Kidney (tissue), 13 donors: ENCODE measurements at regions not wholly inside any gene's neighbourhood (a gene's known extent, or its start where the extent isn't known, plus 50 kb on each side); places are given as distances from the start of the nearest gene placed in this dataset.
A peak's percentile ranks its signal among the peaks of the same experiment; 100 is the strongest.

Experiments used
- DNase-seq, 5 donors: peaks; one replicate each; pipeline ENCODE4 v3.0.0-alpha.2; 2013 to 2020
- FAIRE-seq: peaks from 2 replicates; lab custom pipeline; 2012; peaks lifted over from hg19 to GRCh38; lab: Jason Lieb, UNC
- H3K27ac ChIP-seq, 2 donors: one replicate each; pipeline ENCODE4 v1.7.0; 2013; ENCODE audit warnings: low read depth in 2 of 2, low read length in 2 of 2, inconsistent platforms in 1 of 2
- H3K27me3 ChIP-seq: one replicate; pipeline ENCODE4 v1.7.1; 2013; ENCODE audit warnings: low read length, inconsistent platforms; ENCODE audit not compliant: control insufficient read depth, insufficient read depth
- H3K36me3 ChIP-seq, 3 donors: one replicate each; pipeline versions ENCODE4 v1.7.0 to v1.7.1; 2013; ENCODE audit warnings: low read length in 3 of 3, control low read depth in 1 of 3, inconsistent platforms in 1 of 3; ENCODE audit not compliant: insufficient read depth in 3 of 3, control insufficient read depth in 2 of 3
- H3K4me1 ChIP-seq, 3 donors: one replicate each; pipeline versions ENCODE4 v1.7.0 to v1.7.1; 2013; ENCODE audit warnings: low read length in 3 of 3, inconsistent platforms in 1 of 3, low read depth in 1 of 3; ENCODE audit not compliant: control insufficient read depth in 2 of 3, insufficient read depth in 2 of 3
- H3K4me3 ChIP-seq, 3 donors: one replicate each; pipeline versions ENCODE4 v1.7.0 to v1.8.1; 2013; ENCODE audit warnings: low read length in 3 of 3, control low read depth in 1 of 3, inconsistent platforms in 1 of 3
- H3K9ac ChIP-seq, 3 donors: one replicate each; pipeline versions ENCODE4 v1.7.0 to v1.7.1; 2013; ENCODE audit warnings: low read length in 3 of 3, control low read depth in 1 of 3, inconsistent platforms in 1 of 3
- H3K9me3 ChIP-seq, 3 donors: one replicate each; pipeline versions ENCODE4 v1.7.0 to v1.7.1; 2013; ENCODE audit warnings: low read length in 3 of 3, control low read depth in 1 of 3, inconsistent platforms in 1 of 3; ENCODE audit not compliant: control insufficient read depth in 2 of 3, insufficient read depth in 1 of 3
- intact Hi-C: fragments of 100-400 bp; cut with DNase I; formaldehyde crosslinking; loops from one replicate; pipeline ENCODE4 v1.11.1; 2022
- TF ChIP-seq, protein P1 (sequence below): IDR thresholded peaks from 3 replicates; pipeline ENCODE4 v1.5.1; 2012; ENCODE audit warnings: mild to moderate bottlenecking, moderate library complexity, borderline replicate concordance; ENCODE audit not compliant: insufficient read depth; ENCODE audit errors: extremely low read depth
- donor health status: control.
- donor health status: control.
- donor health status: control.
- donor health status: control.
- donor health status: control.
- donor health status: DM: yes; HTN: yes; CAD: no.
- donor health status: Normal renal cell carcinoma (clear cell type).

GRCh38 chr3:43869491-43869890, 178.8 kb downstream of the ABHD5 start:
- intact Hi-C loops: no loop called here
- Histone ChIP-seq H3K4me1 (no peaks in the 10 kb centered on the region), H3K27me3 (no peaks in the 10 kb centered on the region), H3K9ac (no peak overlapping the region), H3K36me3 (no peaks in the 10 kb centered on the region), H3K4me3 (no peak overlapping the region), H3K27ac (no peak overlapping the region), H3K9me3 (no peaks in the 10 kb centered on the region)
- TF ChIP-seq, protein P1, sequence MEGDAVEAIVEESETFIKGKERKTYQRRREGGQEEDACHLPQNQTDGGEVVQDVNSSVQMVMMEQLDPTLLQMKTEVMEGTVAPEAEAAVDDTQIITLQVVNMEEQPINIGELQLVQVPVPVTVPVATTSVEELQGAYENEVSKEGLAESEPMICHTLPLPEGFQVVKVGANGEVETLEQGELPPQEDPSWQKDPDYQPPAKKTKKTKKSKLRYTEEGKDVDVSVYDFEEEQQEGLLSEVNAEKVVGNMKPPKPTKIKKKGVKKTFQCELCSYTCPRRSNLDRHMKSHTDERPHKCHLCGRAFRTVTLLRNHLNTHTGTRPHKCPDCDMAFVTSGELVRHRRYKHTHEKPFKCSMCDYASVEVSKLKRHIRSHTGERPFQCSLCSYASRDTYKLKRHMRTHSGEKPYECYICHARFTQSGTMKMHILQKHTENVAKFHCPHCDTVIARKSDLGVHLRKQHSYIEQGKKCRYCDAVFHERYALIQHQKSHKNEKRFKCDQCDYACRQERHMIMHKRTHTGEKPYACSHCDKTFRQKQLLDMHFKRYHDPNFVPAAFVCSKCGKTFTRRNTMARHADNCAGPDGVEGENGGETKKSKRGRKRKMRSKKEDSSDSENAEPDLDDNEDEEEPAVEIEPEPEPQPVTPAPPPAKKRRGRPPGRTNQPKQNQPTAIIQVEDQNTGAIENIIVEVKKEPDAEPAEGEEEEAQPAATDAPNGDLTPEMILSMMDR: no peak
- peak in 1 of 5 donors; percentile 7 for DNase-seq
- no peak for FAIRE-seq

GRCh38 chr3:43870120-43870519, 179.4 kb downstream of the ABHD5 start:
- TF ChIP-seq, protein P1: no peak
- FAIRE-seq (no peak), DNase-seq (peak in 1 of 5 donors; percentile 11)
- Histone ChIP-seq H3K9ac (no peak overlapping the region), H3K27ac (no peak overlapping the region), H3K4me3 (no peak overlapping the region), H3K9me3 (no peaks in the 10 kb centered on the region), H3K4me1 (no peaks in the 10 kb centered on the region), H3K36me3 (no peaks in the 10 kb centered on the region), H3K27me3 (no peaks in the 10 kb centered on the region)
- intact Hi-C loops: no loop called here

DNA sequence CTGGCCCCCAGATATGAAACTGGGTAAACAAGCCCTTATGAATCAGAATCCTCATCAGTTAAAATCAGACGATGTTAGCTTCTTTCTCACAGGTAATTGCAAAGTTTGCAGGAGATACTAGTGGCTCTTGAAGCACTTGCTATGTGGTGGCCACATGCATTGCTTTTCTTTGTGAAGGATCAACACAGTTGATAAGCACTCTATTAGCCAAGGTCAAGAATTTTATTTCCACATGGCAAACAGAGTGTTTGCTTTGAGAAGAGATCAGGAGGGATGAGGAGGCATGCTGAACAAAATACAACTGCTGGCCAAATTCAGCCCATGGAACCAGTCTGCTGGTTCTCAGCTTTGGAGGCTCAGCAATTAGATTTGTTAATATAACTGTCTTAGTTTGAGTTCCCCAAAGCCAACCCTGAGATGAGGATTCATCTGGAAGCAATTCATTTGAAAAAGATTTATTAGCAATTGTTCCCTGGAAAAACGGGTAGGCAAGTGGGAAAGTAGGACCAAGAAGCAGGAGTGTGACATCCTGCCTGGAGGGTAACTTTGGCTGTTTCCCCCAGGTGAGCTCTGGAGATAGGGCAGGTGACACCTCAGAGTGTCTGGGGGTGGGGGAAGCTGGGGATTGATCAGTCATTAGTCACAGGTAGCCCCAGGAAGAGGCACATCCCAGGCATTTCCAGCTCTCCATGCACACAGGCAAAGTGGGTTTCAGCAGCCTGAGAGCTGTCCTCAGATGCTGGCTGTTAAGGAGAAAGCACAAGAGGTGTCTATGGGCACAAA, 180.3 kb downstream of the ABHD5 start:
- TF ChIP-seq, protein P1: no peak
- intact Hi-C loops: no loop called here
- DNase-seq (peak in 1 of 5 donors; percentile 9), FAIRE-seq (no peak)
- no peaks in the 10 kb centered on the region for H3K36me3 ChIP-seq
- no peaks in the 10 kb centered on the region for H3K27me3 ChIP-seq
- H3K9ac ChIP-seq: no peak overlapping the region
- H3K27ac ChIP-seq: no peak overlapping the region
- no peak overlapping the region for H3K4me3 ChIP-seq
- H3K4me1 ChIP-seq: no peaks in the 10 kb centered on the region
- H3K9me3 ChIP-seq: no peaks in the 10 kb centered on the region
